ENCODE measurements at regions not wholly inside any gene's neighbourhood (a gene's known extent, or its start where the extent isn't known, plus 50 kb on each side); places are given as distances from the start of the nearest gene placed in this dataset.

GRCh38 chr18:27856820-27857219 lies 320.1 kb downstream of the CDH2 start:
- no peaks in the 10 kb centered on the region for H3K4me1 Mint-ChIP-seq

DNA sequence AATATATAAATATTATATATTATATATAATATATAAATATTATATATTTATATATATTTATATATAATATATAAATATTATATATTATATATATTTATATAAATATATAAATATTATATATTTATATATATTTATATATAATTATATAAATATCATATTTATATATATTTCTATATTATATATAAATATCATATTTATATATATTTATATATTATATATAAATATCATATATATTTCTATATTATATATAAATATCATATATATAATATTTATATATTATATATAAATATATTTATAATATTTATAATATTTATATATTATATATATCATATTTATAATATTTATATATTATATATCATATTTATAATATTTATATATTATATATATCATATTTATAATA lies 321.4 kb downstream of the CDH2 start:
- Mint-ChIP-seq H3K4me1 (no peaks in the 10 kb centered on the region), H3K27me3 (no peaks in the 10 kb centered on the region), H3K27ac (no peak overlapping the region), H3K4me3 (no peak overlapping the region), H3K36me3 (no peaks in the 10 kb centered on the region), H3K9me3 (peaks cover 0 to 17% (median 5%) of the 10 kb centered on the region in 9 donors)
- ATAC-seq, result no peak
- POLR2A ChIA-PET, result no interaction called here
- DNase-seq, result no peak

More at GRCh38 chr18:27856820-27857219, 320.1 kb downstream of the CDH2 start:
- ATAC-seq (peak in 1 of 2 donors; percentile 39), DNase-seq (no peak)
- H3K9me3 Mint-ChIP-seq, result peaks cover 0 to 17% (median 6%) of the 10 kb centered on the region in 9 donors
- no peaks in the 10 kb centered on the region for H3K36me3 Mint-ChIP-seq
- no peak overlapping the region for H3K27ac Mint-ChIP-seq
- H3K27me3 Mint-ChIP-seq, result no peaks in the 10 kb centered on the region
- no peak overlapping the region for H3K4me3 Mint-ChIP-seq
- POLR2A ChIA-PET, result no interaction called here

DNA sequence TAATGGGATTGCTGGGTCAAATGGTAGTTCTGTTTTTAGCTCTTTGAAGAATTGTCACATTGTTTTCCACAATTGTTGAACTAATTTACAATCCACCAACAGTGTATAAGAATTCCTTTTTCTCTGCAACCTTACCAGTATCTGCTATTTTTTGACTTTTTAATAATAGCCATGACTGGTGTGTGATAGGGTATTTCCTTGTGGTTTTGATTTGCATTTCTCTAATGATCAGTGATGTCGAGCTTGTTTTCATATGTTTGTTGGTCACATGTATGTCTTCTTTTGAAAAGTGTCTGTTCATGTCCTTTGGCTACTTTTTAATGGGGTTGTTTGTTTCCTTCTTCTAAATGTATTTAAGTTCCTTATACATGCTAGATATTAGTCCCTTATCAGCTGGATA lies 322.3 kb downstream of the CDH2 start:
- POLR2A ChIA-PET, result no interaction called here
- no peaks in the 10 kb centered on the region for H3K4me1 Mint-ChIP-seq

GRCh38 chr18:27848336-27848735 lies 328.6 kb downstream of the CDH2 start:
- no peak for DNase-seq
- H3K9me3 Mint-ChIP-seq, result peaks cover 0 to 35% (median 6%) of the 10 kb centered on the region in 9 donors
- no peaks in the 10 kb centered on the region for H3K27me3 Mint-ChIP-seq
- ATAC-seq, result no peak
- H3K4me1 Mint-ChIP-seq, result no peaks in the 10 kb centered on the region
- POLR2A ChIA-PET, result no interaction called here
- H3K36me3 Mint-ChIP-seq, result no peaks in the 10 kb centered on the region
- H3K27ac Mint-ChIP-seq, result no peak overlapping the region
- no peak overlapping the region for H3K4me3 Mint-ChIP-seq

More for the DNA sequence above, 322.3 kb downstream of the CDH2 start:
- Mint-ChIP-seq H3K9me3 (peaks cover 0 to 17% (median 5%) of the 10 kb centered on the region in 9 donors), H3K27ac (no peak overlapping the region), H3K27me3 (no peaks in the 10 kb centered on the region), H3K4me3 (no peak overlapping the region), H3K36me3 (no peaks in the 10 kb centered on the region)
- DNase-seq (no peak), ATAC-seq (no peak)

DNA sequence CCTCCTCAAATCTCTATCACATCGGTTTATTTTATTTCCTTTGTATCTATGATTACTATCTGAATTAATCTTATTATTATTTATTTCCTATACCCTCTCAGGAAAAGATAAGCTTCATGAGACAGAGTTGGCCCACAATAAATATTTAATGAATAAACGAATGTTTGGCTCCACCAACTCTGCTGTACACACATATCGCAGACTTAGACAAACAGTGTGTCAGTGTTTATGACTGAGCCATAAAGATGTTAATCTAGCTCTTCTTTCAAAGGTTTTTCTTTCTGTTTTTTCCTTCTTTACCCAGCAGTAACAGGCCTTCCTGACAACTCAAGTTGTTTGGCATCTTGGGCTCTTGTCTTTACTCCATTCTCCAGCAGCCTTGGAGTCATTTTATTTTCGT lies 329.5 kb downstream of the CDH2 start:
- Mint-ChIP-seq H3K27me3 (no peaks in the 10 kb centered on the region), H3K4me3 (no peak overlapping the region), H3K9me3 (peaks cover 0 to 34% (median 6%) of the 10 kb centered on the region in 9 donors), H3K4me1 (no peaks in the 10 kb centered on the region), H3K36me3 (no peaks in the 10 kb centered on the region), H3K27ac (no peak overlapping the region)
- POLR2A ChIA-PET, result no interaction called here
- DNase-seq (no peak), ATAC-seq (no peak)

DNA sequence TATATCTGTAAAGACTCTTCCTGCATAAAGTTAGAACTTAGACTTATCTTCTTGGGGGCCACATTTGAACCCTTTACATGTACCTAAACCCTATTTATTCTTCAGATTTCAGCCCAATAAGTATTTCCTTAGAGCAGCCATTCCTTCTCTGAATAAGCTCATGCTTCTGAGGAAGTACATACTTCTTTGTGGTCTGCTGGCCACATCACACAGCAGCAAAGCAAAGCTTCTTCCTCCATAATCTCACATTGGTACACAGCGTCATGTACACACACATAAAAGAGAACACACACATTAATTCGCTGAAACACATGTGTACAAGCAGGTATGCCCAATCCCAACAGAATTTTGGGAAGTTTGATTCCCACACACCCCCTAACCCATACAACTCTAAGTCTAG lies 331.0 kb downstream of the CDH2 start:
- no peak for DNase-seq
- Mint-ChIP-seq H3K27ac (no peak overlapping the region), H3K4me3 (no peak overlapping the region), H3K36me3 (no peaks in the 10 kb centered on the region), H3K4me1 (no peaks in the 10 kb centered on the region), H3K9me3 (peaks cover 0 to 34% (median 8%) of the 10 kb centered on the region in 9 donors), H3K27me3 (no peaks in the 10 kb centered on the region)
- ATAC-seq, result no peak
- POLR2A ChIA-PET, result no interaction called here

GRCh38 chr18:27843783-27844777 lies 332.9 kb downstream of the CDH2 start:
- ATAC-seq (no peak), DNase-seq (no peak)
- H3K4me3 Mint-ChIP-seq, result no peak overlapping the region
- H3K36me3 Mint-ChIP-seq, result no peaks in the 10 kb centered on the region
- H3K27me3 Mint-ChIP-seq, result no peaks in the 10 kb centered on the region
- no peaks in the 10 kb centered on the region for H3K4me1 Mint-ChIP-seq
- H3K27ac Mint-ChIP-seq, result no peak overlapping the region
- H3K9me3 Mint-ChIP-seq, result peaks cover 0 to 34% (median 8%) of the 10 kb centered on the region in 9 donors
- POLR2A ChIA-PET, result no interaction called here

- POLR2A ChIA-PET, result no interaction called here
- no peak overlapping the region for H3K4me3 Mint-ChIP-seq
- H3K36me3 Mint-ChIP-seq, result no peaks in the 10 kb centered on the region
- no peaks in the 10 kb centered on the region for H3K4me1 Mint-ChIP-seq
- H3K9me3 Mint-ChIP-seq, result peaks cover 0 to 24% (median 7%) of the 10 kb centered on the region in 9 donors
- ATAC-seq, result no peak
- H3K27ac Mint-ChIP-seq, result no peak overlapping the region
- peaks cover 0 to 2% (median 0%) of the 10 kb centered on the region in 5 donors for H3K27me3 Mint-ChIP-seq
- no peak for DNase-seq
Observed at GRCh38 chr18:27839141-27839540, 337.8 kb downstream of the CDH2 start.

DNA sequence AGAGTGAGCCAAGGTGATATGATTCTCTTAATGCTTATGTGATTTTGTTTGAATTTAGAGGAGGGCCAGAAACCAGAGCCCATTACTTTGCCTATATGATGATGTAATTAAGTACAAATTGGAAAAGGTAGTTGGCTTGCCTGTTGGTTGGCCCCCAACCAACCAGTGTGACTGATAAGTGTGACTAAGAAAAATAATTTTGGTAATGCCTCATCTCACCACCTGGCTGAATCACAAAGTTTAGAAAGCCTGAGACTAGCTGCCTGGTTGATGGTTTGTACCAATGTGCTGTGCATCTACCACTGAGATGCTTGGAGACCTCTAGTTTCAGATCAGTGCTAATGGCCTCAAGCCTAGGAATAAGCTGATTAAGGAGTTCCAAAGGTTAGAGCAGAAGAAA lies 338.7 kb downstream of the CDH2 start:
- H3K27me3 Mint-ChIP-seq, result peaks cover 0 to 2% (median 0%) of the 10 kb centered on the region in 5 donors
- no peak overlapping the region for H3K27ac Mint-ChIP-seq
- DNase-seq (no peak), ATAC-seq (no peak)
- POLR2A ChIA-PET, result no interaction called here
- H3K36me3 Mint-ChIP-seq, result no peaks in the 10 kb centered on the region
- peaks cover 0 to 25% (median 8%) of the 10 kb centered on the region in 9 donors for H3K9me3 Mint-ChIP-seq
- no peak overlapping the region for H3K4me3 Mint-ChIP-seq
- H3K4me1 Mint-ChIP-seq, result no peaks in the 10 kb centered on the region

DNA sequence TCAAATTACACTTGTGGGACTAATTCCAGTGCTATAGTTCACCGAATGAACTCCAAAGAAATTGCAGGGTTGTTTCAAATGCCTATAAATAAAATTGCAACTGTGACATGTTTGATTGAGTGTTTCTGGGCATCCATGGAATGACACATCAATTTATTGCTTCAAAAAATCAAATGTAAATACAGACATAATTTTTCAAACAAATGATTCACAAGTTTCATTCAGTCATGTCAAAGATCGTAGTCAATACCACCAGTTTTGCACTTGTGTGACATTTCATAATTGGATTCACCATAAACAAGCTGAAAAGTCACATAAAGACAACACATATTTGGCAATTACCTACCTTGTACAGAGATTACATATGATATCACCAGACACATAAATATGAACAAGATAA lies 350.8 kb downstream of the CDH2 start:
- peaks cover 2 to 58% (median 10%) of the 10 kb centered on the region in 9 donors for H3K9me3 Mint-ChIP-seq
- no peak overlapping the region for H3K27ac Mint-ChIP-seq
- no peaks in the 10 kb centered on the region for H3K27me3 Mint-ChIP-seq
- H3K36me3 Mint-ChIP-seq, result no peaks in the 10 kb centered on the region
- POLR2A ChIA-PET, result no interaction called here
- no peaks in the 10 kb centered on the region for H3K4me1 Mint-ChIP-seq
- H3K4me3 Mint-ChIP-seq, result no peak overlapping the region
- ATAC-seq, result no peak
- no peak for DNase-seq

GRCh38 chr18:27825689-27826088 lies 351.2 kb downstream of the CDH2 start:
- no peak for ATAC-seq

DNA sequence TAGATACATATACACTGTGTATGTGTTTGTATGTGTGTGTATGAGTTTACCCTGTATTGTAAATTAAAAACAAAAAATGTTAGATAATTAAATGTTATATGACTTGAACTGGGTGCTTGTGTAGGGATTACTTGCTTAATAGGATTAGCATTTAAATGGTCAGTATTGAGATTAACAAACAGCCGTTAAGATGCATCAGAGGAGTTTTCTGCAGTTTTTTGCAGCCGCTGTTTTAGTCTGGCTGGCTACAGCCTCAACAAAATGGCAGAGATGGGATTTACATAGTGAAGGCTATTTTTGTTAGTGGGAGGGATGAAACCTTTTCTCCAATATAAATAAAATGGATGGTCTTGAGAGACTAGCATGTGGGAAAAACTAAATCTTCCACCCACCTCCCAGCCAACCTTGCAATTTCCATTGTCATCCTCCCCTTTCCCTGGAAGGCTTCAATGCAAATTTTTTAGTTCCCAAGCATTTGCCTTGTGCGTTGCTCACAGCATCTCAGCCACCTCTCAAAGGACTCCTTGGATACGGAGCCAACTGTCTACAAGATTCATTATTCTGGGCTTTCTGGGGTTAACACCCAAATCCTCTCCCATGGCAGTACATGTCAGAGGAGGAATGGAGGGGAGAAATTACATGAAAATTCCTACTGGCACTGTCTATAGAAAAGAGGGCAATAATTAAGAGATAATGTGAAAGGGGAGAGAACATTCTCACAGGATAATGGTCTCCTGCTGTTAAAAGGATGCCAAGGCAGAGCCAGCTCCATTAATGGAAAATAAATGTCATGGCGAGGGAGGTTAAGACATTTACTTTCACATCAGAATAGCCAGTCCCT lies 351.9 kb downstream of the CDH2 start:
- POLR2A ChIA-PET, result no interaction called here
- ATAC-seq (no peak), DNase-seq (no peak)
- Mint-ChIP-seq H3K27ac (no peak overlapping the region), H3K36me3 (no peaks in the 10 kb centered on the region), H3K9me3 (peaks cover 2 to 47% (median 9%) of the 10 kb centered on the region in 9 donors), H3K4me1 (no peaks in the 10 kb centered on the region), H3K27me3 (no peaks in the 10 kb centered on the region), H3K4me3 (no peak overlapping the region)

More at GRCh38 chr18:27825689-27826088, 351.2 kb downstream of the CDH2 start:
- POLR2A ChIA-PET, result no interaction called here
- H3K4me1 Mint-ChIP-seq, result no peaks in the 10 kb centered on the region
- H3K27me3 Mint-ChIP-seq, result no peaks in the 10 kb centered on the region
- no peak for DNase-seq
- H3K4me3 Mint-ChIP-seq, result no peak overlapping the region
- H3K27ac Mint-ChIP-seq, result no peak overlapping the region
- H3K36me3 Mint-ChIP-seq, result no peaks in the 10 kb centered on the region
- peaks cover 2 to 54% (median 10%) of the 10 kb centered on the region in 9 donors for H3K9me3 Mint-ChIP-seq

DNA sequence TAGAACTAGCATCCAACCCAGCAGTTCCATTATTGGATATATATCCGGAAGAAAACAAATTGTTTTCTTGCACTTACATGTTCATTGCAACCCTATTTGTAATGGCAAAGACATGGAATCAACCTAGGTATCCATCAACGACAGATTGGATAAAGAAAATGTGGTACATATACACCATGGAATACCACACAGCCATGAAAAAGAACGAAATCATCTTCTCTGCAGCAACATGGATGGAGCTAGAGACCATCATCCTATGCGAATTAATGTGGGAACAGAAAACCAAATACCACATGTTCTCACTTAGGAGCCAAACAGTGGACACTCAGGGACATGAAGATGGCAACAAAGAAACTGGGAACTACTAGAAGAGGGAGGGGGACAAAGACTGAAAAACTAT lies 352.7 kb downstream of the CDH2 start:
- ATAC-seq (no peak), DNase-seq (no peak)
- no peaks in the 10 kb centered on the region for H3K36me3 Mint-ChIP-seq
- no peaks in the 10 kb centered on the region for H3K4me1 Mint-ChIP-seq
- peaks cover 2 to 45% (median 11%) of the 10 kb centered on the region in 9 donors for H3K9me3 Mint-ChIP-seq
- H3K4me3 Mint-ChIP-seq, result no peak overlapping the region
- no peaks in the 10 kb centered on the region for H3K27me3 Mint-ChIP-seq
- POLR2A ChIA-PET, result no interaction called here
- no peak overlapping the region for H3K27ac Mint-ChIP-seq
